Testis (tissue), 2 donors: ENCODE measurements at regions not wholly inside any gene's neighbourhood (a gene's known extent, or its start where the extent isn't known, plus 50 kb on each side); places are given as distances from the start of the nearest gene placed in this dataset.

Experiments
- POLR2A ChIP-seq: fragments of 450-650 bp; IDR thresholded peaks from one replicate; pipeline ENCODE4 v1.6.1; 2017; ENCODE audit warnings: antibody characterized with exemption, mild to moderate bottlenecking, moderate library complexity
- TF ChIP-seq, protein P1 (sequence below), 3 experiments: fragments of 450-650 bp in 2 of 3; fragments of 200-600 bp in 1 of 3; sonication (generic) in 1 of 3; IDR thresholded peaks; one replicate each; pipeline ENCODE4 v1.5.1; 2016 to 2019; ENCODE audit warnings: antibody characterized with exemption in 3 of 3, mild to moderate bottlenecking in 2 of 3, moderate library complexity in 1 of 3

DNA sequence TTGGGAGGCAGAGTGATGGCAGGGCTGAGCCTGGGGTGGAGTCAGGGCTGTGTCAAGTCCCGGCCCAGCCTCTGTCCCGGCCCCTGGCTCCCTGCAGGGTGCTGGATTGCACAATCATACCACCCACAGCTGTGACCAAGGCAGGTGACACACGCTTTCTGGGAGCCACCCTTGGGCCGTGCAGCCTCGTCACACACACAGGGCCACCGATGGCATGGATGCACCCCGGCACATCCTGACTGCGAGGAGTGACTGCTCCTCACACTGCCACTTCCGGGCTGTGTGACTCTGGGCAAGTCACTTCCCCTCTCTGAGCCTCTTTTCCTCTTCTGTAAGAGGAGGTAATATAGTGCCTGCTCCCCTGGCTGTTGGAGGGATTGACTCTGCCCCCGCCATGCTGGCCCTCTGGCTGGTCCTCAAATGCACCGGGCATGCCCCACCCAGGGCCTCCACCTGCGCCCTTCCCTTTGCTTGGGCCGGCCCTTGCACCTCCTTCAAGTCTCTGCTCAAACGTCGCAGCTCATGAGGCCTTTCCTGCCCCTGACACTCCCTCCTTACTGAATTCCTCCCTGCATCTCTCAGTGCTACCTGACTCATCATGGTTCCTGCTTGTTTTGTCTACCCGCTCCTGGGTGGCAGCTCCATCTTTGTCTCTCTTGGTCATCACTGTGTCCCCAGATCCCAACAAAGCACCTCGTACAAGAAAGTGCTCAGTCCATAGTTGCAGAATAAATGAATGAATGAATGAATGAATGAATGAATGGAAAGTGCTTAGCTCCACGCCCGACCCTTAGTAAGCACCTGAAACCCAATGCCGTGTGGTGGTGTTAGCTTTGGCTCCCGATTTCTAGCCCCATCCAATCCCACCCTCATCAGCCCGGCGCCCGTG, 93.5 kb downstream of the CEBPB start:
- TF ChIP-seq, protein P1, sequence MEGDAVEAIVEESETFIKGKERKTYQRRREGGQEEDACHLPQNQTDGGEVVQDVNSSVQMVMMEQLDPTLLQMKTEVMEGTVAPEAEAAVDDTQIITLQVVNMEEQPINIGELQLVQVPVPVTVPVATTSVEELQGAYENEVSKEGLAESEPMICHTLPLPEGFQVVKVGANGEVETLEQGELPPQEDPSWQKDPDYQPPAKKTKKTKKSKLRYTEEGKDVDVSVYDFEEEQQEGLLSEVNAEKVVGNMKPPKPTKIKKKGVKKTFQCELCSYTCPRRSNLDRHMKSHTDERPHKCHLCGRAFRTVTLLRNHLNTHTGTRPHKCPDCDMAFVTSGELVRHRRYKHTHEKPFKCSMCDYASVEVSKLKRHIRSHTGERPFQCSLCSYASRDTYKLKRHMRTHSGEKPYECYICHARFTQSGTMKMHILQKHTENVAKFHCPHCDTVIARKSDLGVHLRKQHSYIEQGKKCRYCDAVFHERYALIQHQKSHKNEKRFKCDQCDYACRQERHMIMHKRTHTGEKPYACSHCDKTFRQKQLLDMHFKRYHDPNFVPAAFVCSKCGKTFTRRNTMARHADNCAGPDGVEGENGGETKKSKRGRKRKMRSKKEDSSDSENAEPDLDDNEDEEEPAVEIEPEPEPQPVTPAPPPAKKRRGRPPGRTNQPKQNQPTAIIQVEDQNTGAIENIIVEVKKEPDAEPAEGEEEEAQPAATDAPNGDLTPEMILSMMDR (IDR thresholded peaks at IDR 0.05), result no peak
- TF ChIP-seq POLR2A, result no peak
